ENCODE measurements at regions not wholly inside any gene's neighbourhood (a gene's known extent, or its start where the extent isn't known, plus 50 kb on each side); places are given as distances from the start of the nearest gene placed in this dataset.

DNA sequence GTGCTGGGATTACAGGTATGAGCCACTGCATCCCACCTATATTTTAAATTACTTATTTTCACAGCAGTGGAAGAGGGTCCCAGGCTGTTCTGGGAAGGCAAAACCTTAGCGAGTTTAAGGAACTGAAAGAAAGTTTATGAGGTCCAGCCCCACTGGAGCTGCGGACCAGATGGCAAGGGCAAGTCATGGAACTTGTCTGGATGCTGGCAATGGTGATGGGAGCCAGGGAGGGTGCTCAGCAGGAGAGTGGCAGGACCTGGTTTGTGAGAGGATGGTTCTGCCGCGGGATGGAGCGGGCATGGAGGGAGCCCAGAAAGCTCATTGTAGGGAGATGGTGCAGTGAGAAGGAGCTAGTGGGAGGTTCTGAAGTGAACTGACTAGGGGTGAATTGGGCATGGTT, 50.6 kb upstream of the SLC45A1 start:
- DNase-seq: no peak

- no peak for DNase-seq
These were observed 51.3 kb upstream of the SLC45A1 start for GRCh38 chr1:8266436-8267165.

DNA sequence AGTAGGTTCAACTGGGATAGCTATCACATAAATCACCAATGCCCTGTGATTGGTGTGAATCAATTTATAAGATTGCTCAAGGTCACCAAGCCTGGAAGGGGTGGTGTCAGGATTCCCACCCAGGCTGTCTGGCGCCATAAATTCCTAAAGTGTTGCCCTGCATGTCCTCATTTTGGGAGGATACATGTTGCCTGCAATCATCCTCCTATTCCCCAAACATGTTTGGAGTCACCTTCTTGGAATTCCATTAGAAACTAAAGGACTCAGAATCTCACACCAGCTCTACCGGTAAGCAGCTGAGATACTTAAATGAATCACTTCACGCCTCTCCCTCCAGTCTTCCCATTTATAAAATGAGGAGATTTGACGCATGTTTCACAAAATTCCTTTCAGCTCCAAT, 54.1 kb upstream of the SLC45A1 start:
- no peak for DNase-seq

- DNase-seq: no peak
These were observed 56.5 kb upstream of the SLC45A1 start for GRCh38 chr1:8261398-8261762.

DNA sequence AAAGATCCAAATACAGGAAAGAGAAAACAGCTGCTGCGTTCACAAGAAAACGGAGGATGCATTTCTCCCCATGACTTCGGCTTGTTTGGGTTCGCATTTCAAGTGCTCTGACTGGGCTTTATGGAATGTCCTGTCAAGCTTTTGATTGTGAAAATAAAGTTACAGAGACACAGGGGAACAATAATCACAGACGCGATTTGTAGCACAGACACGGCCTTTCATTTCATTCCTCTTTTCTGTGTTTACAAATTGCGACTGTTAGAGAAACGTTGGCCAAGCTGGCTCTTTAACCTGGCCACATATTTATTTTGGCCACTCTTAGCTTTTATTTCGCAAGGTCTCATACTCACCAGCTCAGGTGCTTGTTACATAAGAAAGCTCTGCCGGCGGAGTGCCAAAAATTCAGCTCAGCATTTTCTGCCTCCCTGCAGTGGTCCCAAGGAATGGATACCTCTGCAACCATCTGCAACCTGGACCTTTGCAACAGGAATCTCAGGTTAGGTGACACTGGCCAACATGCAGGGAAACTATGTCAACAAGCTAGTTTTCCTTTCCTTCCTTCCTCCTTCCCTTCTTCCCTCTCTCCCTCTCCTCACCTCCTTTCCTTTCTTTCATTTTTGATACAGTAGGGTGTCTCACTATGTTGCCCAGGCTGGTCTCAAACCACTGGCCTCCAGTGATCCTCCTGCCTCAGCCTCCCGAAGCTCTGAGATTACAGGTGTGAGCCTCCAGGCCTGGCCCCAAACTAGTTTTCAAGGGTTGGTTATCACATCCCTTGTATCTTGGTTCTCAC, 58.2 kb upstream of the SLC45A1 start:
- peak; percentile 83 for DNase-seq

DNA sequence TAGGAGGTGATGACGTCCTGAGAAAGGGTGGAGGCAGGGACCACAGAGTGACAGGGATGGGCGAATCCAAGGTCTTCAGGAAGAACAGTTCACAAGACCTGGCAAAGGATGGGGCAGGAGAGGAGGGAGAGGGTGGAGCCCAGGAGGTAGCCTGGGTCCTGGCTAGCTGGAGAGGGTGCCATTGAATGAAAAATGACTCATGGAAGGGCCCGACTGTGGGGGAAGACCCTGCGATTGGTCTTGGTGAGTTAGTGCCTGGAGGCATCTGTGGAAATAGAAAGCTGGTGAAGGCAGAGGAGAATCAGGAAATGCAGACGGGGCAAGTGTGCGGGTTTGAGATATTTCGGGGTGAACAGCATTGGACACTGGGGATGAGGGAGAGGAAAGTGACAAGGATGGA, 60.3 kb upstream of the SLC45A1 start:
- no peak for DNase-seq

DNA sequence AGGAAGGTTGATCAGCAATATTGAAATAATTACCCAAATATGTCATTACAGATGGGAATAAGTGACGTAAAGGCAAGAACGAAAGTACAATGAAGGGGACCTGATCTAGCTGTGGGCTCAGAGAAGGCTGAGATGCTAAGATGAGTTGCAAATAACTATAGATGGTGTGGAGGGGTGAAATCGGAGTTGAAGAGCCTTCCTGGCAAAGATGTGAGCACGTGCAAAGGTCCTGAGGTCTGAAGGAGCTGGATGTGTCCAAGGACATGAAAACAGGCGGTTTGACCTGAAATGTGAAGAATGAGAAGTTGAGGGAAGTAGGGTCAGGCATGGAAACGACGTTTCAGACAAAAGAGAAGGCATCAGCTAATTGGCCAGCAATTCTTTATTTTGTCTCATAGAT, 61.6 kb upstream of the SLC45A1 start:
- DNase-seq: no peak

- no peak for DNase-seq
These were observed 62.2 kb upstream of the SLC45A1 start for GRCh38 chr1:8255712-8256111.

GRCh38 chr1:8252266-8252951, 65.5 kb upstream of the SLC45A1 start:
- no peak for DNase-seq

GRCh38 chr1:8251635-8252034, 66.3 kb upstream of the SLC45A1 start:
- no peak for DNase-seq

- no peak for DNase-seq
These were observed 68.1 kb upstream of the SLC45A1 start for GRCh38 chr1:8249838-8250237.

DNA sequence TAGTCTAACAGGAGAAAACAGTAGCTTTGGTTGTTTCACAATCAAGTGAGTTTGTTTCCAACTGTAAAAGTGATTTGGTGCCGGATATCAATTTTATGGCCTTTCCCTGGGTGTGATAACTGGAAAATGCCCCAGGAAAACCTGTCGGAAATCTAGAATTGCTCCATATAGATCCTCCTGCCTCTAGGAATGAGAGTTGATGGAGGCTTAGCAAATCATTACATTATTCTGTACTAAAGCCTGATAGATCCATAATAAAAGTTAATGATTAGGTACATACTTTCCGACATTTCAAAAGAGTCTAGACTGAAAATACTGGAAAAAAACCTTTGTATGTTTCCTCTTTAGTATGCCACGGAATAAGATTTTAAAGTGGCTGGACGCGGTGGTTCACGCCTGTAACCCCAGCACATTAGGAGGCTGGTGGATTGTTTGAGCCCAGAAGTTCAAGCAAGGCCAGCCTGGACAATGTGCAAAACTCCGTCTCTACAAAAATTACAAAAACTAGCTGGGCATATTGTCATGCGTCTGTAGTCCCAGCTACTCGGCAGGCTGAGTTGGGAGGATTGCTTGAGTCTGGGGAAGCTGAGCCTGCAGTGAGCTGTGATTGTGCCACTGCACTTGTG, 70.0 kb upstream of the SLC45A1 start:
- DNase-seq: no peak

GRCh38 chr1:8244304-8244703, 73.6 kb upstream of the SLC45A1 start:
- no peak for DNase-seq

DNA sequence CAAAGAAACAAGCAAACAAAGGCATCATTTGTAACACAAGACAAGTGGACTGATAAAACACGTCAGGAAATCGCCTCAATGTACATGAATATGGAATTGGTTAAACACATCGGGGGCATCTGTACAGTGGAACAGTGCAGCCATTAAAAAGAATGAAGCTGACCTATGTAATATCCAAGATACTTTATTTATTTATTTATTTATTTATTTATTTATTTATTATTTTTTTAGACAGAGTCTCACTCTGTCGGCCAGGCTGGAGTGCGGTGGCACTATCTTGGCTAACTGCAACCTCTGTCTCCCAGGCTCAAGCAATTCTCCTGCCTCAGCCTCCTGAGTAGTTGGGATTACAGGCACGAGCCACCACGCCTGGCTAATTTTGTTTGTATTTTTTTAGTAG, 75.4 kb upstream of the SLC45A1 start:
- no peak for DNase-seq

- DNase-seq: no peak
These were observed 76.4 kb upstream of the SLC45A1 start for GRCh38 chr1:8241417-8242014.

DNA sequence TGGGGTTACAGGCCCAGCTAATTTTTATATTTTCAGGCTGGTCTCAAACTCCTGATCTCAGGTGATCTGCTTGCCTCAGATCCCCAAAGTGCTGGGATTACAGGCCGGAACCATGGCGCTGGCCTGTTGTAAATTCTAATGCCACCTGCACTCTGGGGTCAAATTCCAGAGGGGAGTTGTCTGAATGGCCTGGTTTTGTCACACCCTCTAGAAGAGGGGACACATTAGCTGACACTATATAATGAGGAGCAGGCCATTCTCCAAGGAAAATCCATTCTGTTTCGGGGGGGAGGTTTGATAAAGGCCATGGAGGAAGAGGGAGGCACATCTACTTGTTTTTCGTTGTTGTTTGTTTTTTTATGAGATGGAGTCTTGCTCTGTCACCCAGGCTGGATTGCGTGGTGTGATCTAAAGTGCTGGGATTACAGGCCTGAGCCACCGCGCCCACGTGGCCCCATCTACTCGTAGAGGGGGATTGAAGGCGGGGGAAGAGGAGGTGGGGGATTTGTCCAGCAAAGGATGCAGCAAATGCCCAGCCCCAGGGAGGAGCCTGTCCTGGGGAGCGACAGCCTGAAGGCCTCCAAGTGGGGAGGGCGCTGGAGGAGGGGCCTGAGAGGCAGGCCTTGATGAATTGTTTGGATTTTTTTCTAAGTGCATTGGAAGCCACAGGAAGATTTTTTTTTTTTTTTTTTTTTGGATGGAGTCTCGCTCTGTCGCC, 78.4 kb upstream of the SLC45A1 start:
- DNase-seq: peak; percentile 33

DNA sequence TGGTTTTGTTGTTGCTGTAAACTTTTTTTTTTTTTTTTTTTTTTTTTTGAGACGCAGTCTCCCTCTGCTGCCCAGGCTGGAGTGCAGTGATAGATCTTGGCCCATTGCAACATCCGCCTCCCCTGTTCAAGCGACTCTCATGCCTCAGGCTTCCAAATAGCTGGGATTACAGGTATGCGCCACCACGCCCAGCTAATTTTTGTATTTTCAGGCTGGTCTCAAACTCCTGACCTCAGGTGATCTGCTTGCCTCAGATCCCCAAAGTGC, 78.9 kb upstream of the SLC45A1 start:
- DNase-seq: peak; percentile 67

DNA sequence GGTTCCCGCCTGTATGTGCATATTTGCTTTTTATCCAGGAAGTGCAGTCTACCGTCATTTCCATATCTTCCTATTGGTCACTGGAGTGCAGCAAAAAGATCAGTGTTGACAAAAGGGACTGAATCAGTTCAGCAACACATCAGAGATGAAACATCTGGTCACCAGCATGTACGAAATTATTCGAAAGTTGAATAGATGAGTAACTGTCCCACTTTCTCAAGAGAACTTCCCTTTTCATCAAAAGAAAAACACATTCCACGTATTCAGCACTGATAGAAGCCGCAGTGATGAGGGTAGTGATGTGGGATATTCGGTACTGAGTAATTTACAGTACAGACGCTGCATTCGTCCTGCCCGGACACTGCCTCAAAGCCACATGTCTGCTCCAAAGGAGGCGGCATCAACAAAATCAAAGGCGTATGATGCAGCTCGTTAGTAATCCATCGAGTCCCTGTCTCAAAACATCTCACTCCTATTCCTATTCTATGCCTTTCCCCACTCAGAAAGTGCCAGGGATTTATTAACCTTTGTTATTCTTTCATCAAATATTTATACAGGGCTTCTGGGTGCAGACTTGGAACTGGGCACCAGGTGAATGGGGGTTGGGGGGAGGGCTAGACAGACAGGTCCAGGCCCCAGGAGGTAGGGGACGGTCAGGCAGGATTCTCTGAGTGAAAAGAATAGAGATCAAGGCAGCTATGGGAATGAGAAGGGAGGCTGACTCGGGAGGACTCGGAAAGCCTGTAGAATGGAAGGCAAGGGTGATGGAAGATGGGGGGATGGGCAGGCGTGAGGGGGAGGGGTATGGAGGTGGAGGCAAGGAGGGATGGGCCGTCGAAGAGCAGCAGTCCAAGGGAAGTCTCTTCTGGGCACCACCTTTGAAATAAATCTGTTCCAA, 79.5 kb upstream of the SLC45A1 start:
- peak; percentile 94 for DNase-seq

GRCh38 chr1:8232036-8232757, 85.7 kb upstream of the SLC45A1 start:
- no peak for DNase-seq

- no peak for DNase-seq
These were observed 87.7 kb upstream of the SLC45A1 start for GRCh38 chr1:8230292-8230621.

DNA sequence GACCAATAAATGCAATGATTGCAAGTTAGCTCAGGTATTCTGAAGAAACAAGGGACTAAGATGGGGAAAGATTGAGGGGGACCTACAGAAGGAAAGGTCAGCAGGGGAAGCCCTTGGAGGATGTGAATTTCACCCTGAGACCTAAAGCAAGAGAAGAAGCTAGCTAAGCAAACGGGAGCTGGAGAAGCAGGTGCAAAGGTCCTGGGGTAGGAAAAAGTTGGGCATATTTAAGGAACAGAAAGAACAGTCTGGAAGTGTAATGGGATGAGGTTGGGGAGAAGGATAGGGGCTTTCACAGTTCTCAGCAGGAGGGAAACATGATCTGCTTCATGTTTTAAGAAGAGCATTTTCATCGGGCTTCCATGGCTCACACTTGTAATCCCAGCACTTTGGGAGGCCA, 89.7 kb upstream of the SLC45A1 start:
- no peak for DNase-seq
